22Rv1 (cell line): ENCODE measurements at regions not wholly inside any gene's neighbourhood (a gene's known extent, or its start where the extent isn't known, plus 50 kb on each side); places are given as distances from the start of the nearest gene placed in this dataset.

Experiments
- H3K27ac ChIP-seq: fragments of 450-650 bp; 2 replicates; pipeline ENCODE4 v1.5.1; 2017
- CTCF ChIP-seq: fragments of 450-650 bp; IDR thresholded peaks from 2 replicates; pipeline ENCODE4 v1.5.1; 2017; ENCODE audit warnings: mild to moderate bottlenecking
- ZFX ChIP-seq: fragments of 450-650 bp; IDR thresholded peaks from 2 replicates; pipeline ENCODE4 v1.6.1; 2017; ENCODE audit warnings: antibody characterized with exemption, borderline replicate concordance

GRCh38 chr2:182477774-182478173, 50.9 kb upstream of the PDE1A start:
- H3K27ac ChIP-seq: no peak overlapping the region
- TF ChIP-seq CTCF: no peak
- TF ChIP-seq ZFX: no peak

DNA sequence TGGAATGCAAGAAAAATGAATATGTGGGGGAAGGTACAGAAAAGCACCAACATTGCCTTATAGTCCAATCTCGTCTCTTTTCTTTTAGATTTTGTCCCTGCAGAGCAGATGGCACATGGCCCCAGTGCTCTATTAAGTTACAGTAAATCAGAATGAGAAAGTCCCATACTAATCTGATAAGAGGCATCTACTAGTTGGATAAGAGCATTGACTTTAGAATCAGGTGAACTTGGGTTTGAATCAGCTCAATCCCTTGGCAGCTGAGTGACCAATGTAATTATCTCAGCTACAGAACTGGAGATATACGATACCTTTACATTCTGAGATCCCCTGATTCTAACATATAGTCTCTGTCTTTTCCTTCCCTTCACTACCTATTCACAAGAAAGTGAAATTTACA, 54.8 kb upstream of the PDE1A start:
- H3K27ac ChIP-seq: no peak overlapping the region
- TF ChIP-seq ZFX (no peak), CTCF (no peak)

DNA sequence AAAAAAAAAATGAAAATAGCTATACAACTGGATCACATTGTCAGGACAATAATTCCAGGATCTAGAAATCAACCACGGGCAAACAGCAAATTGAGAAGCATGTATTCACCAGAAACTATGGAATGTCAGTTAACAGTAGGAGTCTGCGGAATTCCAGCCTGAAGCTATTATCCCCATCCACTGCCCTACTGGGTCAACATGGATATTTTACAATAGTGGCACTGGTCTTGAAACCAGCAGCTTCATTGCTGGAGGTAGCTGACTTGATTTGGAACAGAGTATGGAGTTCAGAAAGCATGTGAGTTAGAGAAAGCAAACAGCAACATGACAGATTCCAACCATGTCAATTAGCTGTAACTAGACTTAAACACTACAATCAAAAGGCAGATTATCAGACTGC, 55.7 kb upstream of the PDE1A start:
- TF ChIP-seq CTCF (no peak), ZFX (no peak)
- no peak overlapping the region for H3K27ac ChIP-seq

DNA sequence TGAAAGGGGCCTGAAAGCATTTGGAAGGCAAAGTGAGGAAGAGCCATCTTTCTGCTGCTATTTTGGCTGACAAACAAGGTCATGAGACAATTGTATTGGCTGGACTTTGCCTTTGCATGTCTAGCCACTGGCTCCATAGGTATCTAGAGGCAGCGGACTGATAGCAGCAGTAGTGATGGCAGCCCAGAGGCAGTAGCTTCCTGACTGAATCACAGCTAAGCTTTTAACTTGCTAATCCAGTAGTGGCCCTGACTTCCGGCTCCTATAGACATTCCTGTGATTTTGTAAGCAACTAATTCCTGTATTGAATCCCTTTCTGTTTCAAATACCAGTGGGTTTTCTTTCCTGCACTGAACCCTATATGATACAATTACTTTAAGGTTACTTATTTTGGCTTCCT, 69.8 kb upstream of the PDE1A start:
- TF ChIP-seq ZFX: no peak
- no peak for TF ChIP-seq CTCF
- H3K27ac ChIP-seq: no peak overlapping the region

GRCh38 chr2:182499706-182500470, 73.1 kb upstream of the PDE1A start:
- no peak overlapping the region for H3K27ac ChIP-seq
- TF ChIP-seq CTCF (no peak), ZFX (no peak)

DNA sequence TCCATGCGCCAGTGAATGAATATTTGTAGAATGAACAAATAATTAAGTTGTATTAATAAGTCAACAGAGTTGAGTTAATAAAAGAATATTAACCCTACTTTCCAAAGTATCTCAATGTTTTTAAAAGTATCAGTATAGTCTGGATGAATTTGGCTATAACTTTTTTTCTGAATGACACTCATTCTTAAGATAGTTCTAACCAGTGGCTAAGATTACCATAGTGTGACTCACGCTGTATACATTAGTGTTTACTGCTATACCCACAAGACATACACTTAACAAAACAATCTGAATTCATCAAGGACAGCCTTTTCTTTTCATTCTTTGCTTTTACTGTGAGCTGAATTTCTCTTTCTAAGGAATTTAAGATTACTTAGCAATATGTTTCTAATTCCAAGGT, 77.0 kb upstream of the PDE1A start:
- no peak overlapping the region for H3K27ac ChIP-seq
- TF ChIP-seq ZFX: no peak
- no peak for TF ChIP-seq CTCF

GRCh38 chr2:182504903-182505302, 78.1 kb upstream of the PDE1A start:
- H3K27ac ChIP-seq: no peak overlapping the region
- TF ChIP-seq CTCF: no peak
- no peak for TF ChIP-seq ZFX
